Suprapubic skin (tissue), 4 donors: ENCODE measurements at regions not wholly inside any gene's neighbourhood (a gene's known extent, or its start where the extent isn't known, plus 50 kb on each side); places are given as distances from the start of the nearest gene placed in this dataset.

Source experiments
- CTCF ChIP-seq, 2 donors: fragments of 200-600 bp in 1 of 2; fragments of 450-650 bp in 1 of 2; sonication (generic) in 1 of 2; IDR thresholded peaks; one replicate each; pipeline ENCODE4 v1.5.1; 2016 to 2019; ENCODE audit warnings: antibody characterized with exemption in 2 of 2, mild to moderate bottlenecking in 1 of 2, moderate library complexity in 1 of 2
- EP300 ChIP-seq: sonication (generic); formaldehyde crosslinking; IDR thresholded peaks from one replicate; pipeline ENCODE4 v1.6.1; 2017; ENCODE audit warnings: antibody characterized with exemption
- POLR2A ChIP-seq, 2 donors: fragments of 450-650 bp; IDR thresholded peaks; one replicate each; pipeline ENCODE4 v1.6.1; 2017; ENCODE audit warnings: antibody characterized with exemption in 2 of 2, mild to moderate bottlenecking in 2 of 2, moderate library complexity in 2 of 2
- POLR2AphosphoS5 ChIP-seq, 3 donors: sonication (generic); formaldehyde crosslinking; IDR thresholded peaks; one replicate each; pipeline ENCODE4 v1.6.1; 2017; ENCODE audit warnings: antibody characterized with exemption in 3 of 3

GRCh38 chr3:106611116-106611515 lies 742.3 kb upstream of the CBLB start:
- no peak for TF ChIP-seq POLR2A (IDR thresholded peaks at IDR 0.05)
- no peak for TF ChIP-seq CTCF (IDR thresholded peaks at IDR 0.05)
- no peak for TF ChIP-seq EP300
- TF ChIP-seq POLR2AphosphoS5 (IDR thresholded peaks at IDR 0.05) = no peak
